ENCODE measurements at regions not wholly inside any gene's neighbourhood (a gene's known extent, or its start where the extent isn't known, plus 50 kb on each side); places are given as distances from the start of the nearest gene placed in this dataset.

DNA sequence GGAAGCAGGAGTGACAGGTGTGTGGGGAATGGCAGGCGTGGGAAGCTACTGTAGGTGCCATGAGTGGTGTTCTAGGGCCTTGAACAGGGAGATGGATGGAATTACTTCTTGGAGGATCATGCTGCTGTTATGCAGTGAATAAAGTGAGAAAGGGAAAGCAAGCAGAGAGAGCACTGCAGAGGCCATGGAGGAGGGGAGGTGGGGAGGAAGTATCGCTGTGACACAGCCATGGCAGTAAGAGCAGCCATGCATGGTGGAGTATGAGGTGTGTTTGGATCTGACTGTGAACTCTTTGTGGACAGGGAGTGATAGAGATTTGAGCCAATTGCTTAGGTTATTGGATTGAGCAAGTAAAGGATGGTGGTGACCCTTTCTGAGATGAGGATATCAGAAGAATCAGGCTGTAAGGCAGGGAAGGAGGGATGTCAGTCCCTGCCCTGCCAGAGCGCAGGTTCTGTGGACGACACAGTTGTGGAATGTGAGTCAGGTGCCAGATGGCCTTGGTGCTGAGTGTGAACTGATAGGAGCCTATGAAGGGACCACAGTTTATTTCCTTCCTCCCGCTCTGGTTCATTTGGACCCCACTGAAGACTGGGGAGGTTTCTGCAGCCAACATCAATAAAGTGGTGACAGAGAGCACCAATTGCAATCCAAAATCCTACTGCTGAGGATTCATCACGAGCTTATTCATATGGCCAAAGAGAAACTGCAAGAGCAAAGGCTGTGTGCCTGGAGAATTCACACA, 105.5 kb upstream of the TMEM72 start:
- 96% methylated on average over 4 of the region's 6 CpGs for WGBS (ENCODE audit: insufficient coverage)
- Mint-ChIP-seq H3K27ac (no peak overlapping the region), H3K27me3 (ENCODE audit: low read depth in 3 of 3) (peaks cover 3 to 7% (median 6%) of the 10 kb centered on the region in 3 donors), H3K36me3 (no peaks in the 10 kb centered on the region), H3K4me1 (no peaks in the 10 kb centered on the region), H3K4me3 (no peak overlapping the region), H3K9me3 (peaks cover 0 to 4% (median 2%) of the 10 kb centered on the region in 7 donors)
- intact Hi-C loops (cut with micrococcal nuclease) = no loop called here
- H3K9ac ChIP-seq (ENCODE audit: insufficient read depth, low read length, poor library complexity, severe bottlenecking) = no peak overlapping the region
- no peaks in the 10 kb centered on the region for H3K4me1 ChIP-seq (ENCODE audit: control insufficient read depth in 1 of 2, insufficient read depth in 2 of 2, low read length in 2 of 2)
- H3K27me3 ChIP-seq (ENCODE audit: control insufficient read depth in 2 of 2, insufficient read depth in 2 of 2, low read length in 2 of 2) = no peaks in the 10 kb centered on the region
- no peaks in the 10 kb centered on the region for H3K9me3 ChIP-seq (replicated peaks in 1 of 2; ENCODE audit: control insufficient read depth in 1 of 2, insufficient read depth in 1 of 2, low read length in 2 of 2)
- H3K36me3 ChIP-seq (replicated peaks in 1 of 2; ENCODE audit: control insufficient read depth in 1 of 2, insufficient read depth in 2 of 2, low read length in 2 of 2) = no peaks in the 10 kb centered on the region
- H4K20me1 ChIP-seq (ENCODE audit: insufficient read depth, low read length) = no peaks in the 10 kb centered on the region
- no peak overlapping the region for H2AFZ ChIP-seq (ENCODE audit: insufficient read depth, low read depth, low read length, poor library complexity, severe bottlenecking)
- H3K79me2 ChIP-seq (ENCODE audit: insufficient read depth, low read length) = no peaks in the 10 kb centered on the region
- DNase-seq = no peak
- H3K4me3 ChIP-seq (replicated peaks in 1 of 3; ENCODE audit: low read depth in 2 of 3, low read length in 3 of 3) = no peak overlapping the region
- TF ChIP-seq, protein P1, sequence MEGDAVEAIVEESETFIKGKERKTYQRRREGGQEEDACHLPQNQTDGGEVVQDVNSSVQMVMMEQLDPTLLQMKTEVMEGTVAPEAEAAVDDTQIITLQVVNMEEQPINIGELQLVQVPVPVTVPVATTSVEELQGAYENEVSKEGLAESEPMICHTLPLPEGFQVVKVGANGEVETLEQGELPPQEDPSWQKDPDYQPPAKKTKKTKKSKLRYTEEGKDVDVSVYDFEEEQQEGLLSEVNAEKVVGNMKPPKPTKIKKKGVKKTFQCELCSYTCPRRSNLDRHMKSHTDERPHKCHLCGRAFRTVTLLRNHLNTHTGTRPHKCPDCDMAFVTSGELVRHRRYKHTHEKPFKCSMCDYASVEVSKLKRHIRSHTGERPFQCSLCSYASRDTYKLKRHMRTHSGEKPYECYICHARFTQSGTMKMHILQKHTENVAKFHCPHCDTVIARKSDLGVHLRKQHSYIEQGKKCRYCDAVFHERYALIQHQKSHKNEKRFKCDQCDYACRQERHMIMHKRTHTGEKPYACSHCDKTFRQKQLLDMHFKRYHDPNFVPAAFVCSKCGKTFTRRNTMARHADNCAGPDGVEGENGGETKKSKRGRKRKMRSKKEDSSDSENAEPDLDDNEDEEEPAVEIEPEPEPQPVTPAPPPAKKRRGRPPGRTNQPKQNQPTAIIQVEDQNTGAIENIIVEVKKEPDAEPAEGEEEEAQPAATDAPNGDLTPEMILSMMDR (IDR thresholded peaks at IDR 0.05) = no peak
- H3K4me2 ChIP-seq (replicated peaks; ENCODE audit: extremely low read depth, low read length, poor library complexity, severe bottlenecking) = no peak overlapping the region
- no peak overlapping the region for H3K27ac ChIP-seq (ENCODE audit: low read depth in 1 of 2, low read length in 2 of 2)

DNA sequence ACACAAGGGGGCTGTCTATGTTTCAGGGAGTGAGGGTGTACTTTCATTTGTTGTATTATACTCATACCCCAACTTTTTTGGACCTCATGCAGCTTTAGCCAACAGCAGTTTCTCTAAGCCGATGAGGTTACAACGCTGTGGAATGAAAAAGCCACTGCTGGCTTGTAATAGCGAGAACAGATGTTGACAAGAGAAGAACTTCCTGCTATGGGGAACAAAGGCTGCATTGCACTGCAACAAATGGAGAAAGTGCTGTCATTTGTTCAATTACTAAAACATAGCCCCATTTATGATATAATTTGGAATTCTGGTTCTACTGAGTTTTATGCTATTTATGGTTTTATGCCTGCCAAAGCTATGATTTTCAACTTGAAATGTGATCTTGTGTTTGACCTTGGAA, 104.2 kb upstream of the TMEM72 start:
- no peaks in the 10 kb centered on the region for H3K27me3 ChIP-seq (ENCODE audit: control insufficient read depth in 2 of 2, insufficient read depth in 2 of 2, low read length in 2 of 2)
- H3K27ac ChIP-seq (ENCODE audit: low read depth in 1 of 2, low read length in 2 of 2) = no peak overlapping the region
- H3K4me1 ChIP-seq (ENCODE audit: control insufficient read depth in 1 of 2, insufficient read depth in 2 of 2, low read length in 2 of 2) = no peaks in the 10 kb centered on the region
- Mint-ChIP-seq H3K9me3 (peaks cover 0 to 4% (median 2%) of the 10 kb centered on the region in 7 donors), H3K27me3 (ENCODE audit: low read depth in 3 of 3) (peaks cover 3 to 7% (median 6%) of the 10 kb centered on the region in 3 donors), H3K4me1 (no peaks in the 10 kb centered on the region), H3K36me3 (no peaks in the 10 kb centered on the region), H3K4me3 (no peak overlapping the region), H3K27ac (no peak overlapping the region)
- TF ChIP-seq, protein P1 (IDR thresholded peaks at IDR 0.05) = no peak
- 93% methylated on average over 2 of the region's 3 CpGs for WGBS (ENCODE audit: insufficient coverage)
- no peak overlapping the region for H3K9ac ChIP-seq (ENCODE audit: insufficient read depth, low read length, poor library complexity, severe bottlenecking)
- H3K4me2 ChIP-seq (replicated peaks; ENCODE audit: extremely low read depth, low read length, poor library complexity, severe bottlenecking) = no peak overlapping the region
- no peaks in the 10 kb centered on the region for H3K9me3 ChIP-seq (replicated peaks in 1 of 2; ENCODE audit: control insufficient read depth in 1 of 2, insufficient read depth in 1 of 2, low read length in 2 of 2)
- no peaks in the 10 kb centered on the region for H4K20me1 ChIP-seq (ENCODE audit: insufficient read depth, low read length)
- no peak overlapping the region for H2AFZ ChIP-seq (ENCODE audit: insufficient read depth, low read depth, low read length, poor library complexity, severe bottlenecking)
- no peak for DNase-seq
- H3K79me2 ChIP-seq (ENCODE audit: insufficient read depth, low read length) = no peaks in the 10 kb centered on the region
- intact Hi-C loops (cut with micrococcal nuclease) = no loop called here
- no peaks in the 10 kb centered on the region for H3K36me3 ChIP-seq (replicated peaks in 1 of 2; ENCODE audit: control insufficient read depth in 1 of 2, insufficient read depth in 2 of 2, low read length in 2 of 2)
- no peak overlapping the region for H3K4me3 ChIP-seq (replicated peaks in 1 of 3; ENCODE audit: low read depth in 2 of 3, low read length in 3 of 3)

Data from CD14-positive monocyte (primary cell).